ENCODE measurements at regions not wholly inside any gene's neighbourhood (a gene's known extent, or its start where the extent isn't known, plus 50 kb on each side); places are given as distances from the start of the nearest gene placed in this dataset.
"Not testable (repeated sequence)": the region's sequence is repeated elsewhere in the genome, so short reads cannot be mapped to it uniquely, and the experiment has no call there.

DNA sequence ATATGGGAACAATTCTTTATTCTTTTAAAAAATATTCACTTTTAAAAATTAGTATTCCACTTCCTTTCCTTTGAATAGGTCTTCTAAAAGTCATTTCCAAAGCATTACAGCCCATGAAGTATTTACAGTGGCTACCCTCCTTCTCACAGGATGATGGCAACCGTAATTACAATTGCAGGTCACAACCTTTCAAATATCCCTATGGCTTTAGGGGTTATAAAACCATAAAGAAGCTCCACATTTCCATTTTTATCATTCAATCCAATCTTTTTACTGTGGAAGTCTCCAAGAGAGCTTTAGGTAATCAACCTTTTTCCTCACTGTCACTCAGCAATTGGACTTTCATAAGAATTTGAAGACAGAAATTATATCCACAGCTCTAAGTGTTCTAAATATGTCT, 488.9 kb upstream of the CA10 start:
- TF ChIP-seq, protein P1, sequence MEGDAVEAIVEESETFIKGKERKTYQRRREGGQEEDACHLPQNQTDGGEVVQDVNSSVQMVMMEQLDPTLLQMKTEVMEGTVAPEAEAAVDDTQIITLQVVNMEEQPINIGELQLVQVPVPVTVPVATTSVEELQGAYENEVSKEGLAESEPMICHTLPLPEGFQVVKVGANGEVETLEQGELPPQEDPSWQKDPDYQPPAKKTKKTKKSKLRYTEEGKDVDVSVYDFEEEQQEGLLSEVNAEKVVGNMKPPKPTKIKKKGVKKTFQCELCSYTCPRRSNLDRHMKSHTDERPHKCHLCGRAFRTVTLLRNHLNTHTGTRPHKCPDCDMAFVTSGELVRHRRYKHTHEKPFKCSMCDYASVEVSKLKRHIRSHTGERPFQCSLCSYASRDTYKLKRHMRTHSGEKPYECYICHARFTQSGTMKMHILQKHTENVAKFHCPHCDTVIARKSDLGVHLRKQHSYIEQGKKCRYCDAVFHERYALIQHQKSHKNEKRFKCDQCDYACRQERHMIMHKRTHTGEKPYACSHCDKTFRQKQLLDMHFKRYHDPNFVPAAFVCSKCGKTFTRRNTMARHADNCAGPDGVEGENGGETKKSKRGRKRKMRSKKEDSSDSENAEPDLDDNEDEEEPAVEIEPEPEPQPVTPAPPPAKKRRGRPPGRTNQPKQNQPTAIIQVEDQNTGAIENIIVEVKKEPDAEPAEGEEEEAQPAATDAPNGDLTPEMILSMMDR (conservative IDR thresholded peaks at IDR 0.05; ENCODE audit: low read depth, low read length), result no peak
- DNase-seq (ENCODE audit: low read depth), result no peak
- no peak overlapping the region for H3K4me3 ChIP-seq (ENCODE audit: low read depth, low read length)

DNA sequence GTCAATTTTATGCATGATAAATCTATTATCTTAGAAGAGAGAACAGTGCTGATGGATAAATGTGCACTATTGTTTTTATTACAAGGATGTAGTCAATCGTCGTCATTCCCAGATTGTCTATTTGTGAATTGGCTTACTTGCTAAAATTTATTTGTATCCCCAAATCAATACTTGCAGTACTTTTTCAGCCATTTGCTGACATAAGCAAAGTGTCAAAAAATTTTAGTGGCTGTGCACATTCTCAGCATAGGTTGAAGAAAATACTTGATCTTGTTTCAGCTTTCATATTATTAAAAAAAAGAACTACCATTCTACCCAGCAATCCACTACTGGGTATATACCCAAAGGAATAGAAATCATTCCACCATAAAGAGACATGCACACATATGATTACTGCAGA, 477.9 kb upstream of the CA10 start:
- DNase-seq (ENCODE audit: low read depth), result no peak
- TF ChIP-seq, protein P1 (conservative IDR thresholded peaks at IDR 0.05; ENCODE audit: low read depth, low read length), result no peak
- no peak overlapping the region for H3K4me3 ChIP-seq (ENCODE audit: low read depth, low read length)

DNA sequence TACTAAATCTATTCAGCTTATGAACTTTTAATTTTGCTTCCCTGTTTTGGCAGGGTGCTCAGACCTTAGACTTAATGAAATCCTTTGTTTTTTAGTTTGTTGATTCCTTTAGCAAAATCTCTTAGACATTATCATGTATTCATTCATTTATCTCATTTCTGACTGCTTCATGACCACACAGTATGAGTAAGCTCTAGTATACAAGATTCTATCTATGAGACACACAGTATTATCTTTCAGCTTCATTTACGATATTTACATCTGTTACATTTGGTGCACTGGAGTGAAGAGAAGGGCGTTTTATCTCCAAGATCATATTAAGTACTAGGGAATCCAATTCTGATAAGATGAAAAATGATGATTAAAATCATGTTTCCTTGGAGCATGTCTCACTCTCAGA, 448.1 kb upstream of the CA10 start:
- no peak overlapping the region for H3K4me3 ChIP-seq (ENCODE audit: low read depth, low read length)
- TF ChIP-seq, protein P1 (conservative IDR thresholded peaks at IDR 0.05; ENCODE audit: low read depth, low read length), result no peak
- no peak for DNase-seq (ENCODE audit: low read depth)

DNA sequence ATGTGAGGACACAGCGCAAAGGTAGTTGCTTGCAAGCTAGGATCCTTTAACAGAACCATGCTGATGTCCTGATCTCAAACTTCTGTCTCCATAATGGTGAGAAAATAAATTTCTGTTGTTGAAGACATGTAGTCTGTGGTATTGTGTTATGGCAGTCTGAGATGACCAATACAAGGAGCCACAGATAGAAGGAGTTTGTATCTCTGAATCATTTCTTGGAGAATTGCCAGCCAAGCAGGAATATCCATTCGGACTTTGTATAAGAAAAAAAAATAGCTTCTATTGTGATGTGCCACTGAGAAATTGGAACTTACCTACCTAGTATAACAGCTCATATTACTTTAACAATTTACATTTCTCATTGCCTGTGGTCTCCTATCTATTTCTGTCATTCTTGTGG, 447.6 kb upstream of the CA10 start:
- TF ChIP-seq, protein P1 (conservative IDR thresholded peaks at IDR 0.05; ENCODE audit: low read depth, low read length), result no peak
- no peak overlapping the region for H3K4me3 ChIP-seq (ENCODE audit: low read depth, low read length)
- DNase-seq (ENCODE audit: low read depth), result peak; percentile 1

DNA sequence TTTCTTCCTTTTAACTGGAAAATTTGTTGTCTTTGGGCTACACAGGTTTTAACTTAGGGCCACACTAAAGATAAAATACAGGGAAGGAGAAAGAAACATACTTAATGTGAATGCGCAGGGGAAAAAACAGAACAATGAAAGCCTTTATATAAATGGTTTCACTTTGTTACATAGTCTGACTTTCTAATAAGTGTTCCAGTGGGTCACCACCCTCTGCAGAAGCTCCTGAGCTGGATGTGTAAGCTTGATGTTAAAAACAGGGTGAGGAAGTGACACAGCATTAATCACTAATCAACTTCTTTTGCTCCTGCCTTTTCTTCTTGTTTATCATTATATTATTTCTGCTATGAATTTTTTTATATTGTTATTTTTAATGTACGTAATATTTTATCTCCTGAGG, 445.6 kb upstream of the CA10 start:
- no peak overlapping the region for H3K4me3 ChIP-seq (ENCODE audit: low read depth, low read length)
- no peak for DNase-seq (ENCODE audit: low read depth)
- TF ChIP-seq, protein P1 (conservative IDR thresholded peaks at IDR 0.05; ENCODE audit: low read depth, low read length), result no peak

DNA sequence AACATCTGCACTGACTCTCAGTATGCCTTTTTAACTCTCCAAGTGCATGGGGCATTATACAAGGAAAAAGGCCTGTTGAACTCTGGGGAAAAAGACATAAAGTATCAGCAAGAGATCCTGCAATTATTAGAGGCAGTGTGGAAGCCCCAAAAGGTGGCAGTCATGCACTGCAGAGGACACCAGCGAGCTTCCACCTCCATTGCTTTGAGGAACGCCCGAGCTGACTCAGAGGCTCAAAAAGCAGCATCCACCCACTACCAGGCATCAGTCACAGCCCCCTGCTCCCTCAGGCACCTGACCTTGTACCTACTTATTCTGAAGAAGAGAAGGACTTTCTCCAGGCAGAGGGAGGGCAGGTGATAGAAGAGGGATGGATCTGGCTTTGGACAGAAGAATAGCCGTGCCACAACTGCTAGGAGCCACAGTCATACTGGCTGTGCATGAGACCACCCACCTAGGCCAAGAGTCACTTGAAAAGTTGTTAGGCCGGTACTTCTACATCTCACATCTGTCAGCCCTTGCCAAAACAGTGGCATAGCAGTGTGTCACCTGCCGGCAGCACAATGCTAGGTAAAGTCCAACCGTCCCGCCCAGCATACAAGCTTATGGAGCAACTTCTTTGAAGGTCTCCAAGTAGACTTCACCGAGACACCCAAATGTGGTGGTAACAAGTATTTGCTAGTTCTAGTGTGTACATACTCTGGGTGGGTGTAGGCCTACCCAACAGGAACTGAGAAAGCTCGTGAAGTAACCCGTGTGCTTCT, 439.1 kb upstream of the CA10 start:
- DNase-seq (ENCODE audit: low read depth); H3K4me3 ChIP-seq (ENCODE audit: low read depth, low read length): not testable (repeated sequence)

DNA sequence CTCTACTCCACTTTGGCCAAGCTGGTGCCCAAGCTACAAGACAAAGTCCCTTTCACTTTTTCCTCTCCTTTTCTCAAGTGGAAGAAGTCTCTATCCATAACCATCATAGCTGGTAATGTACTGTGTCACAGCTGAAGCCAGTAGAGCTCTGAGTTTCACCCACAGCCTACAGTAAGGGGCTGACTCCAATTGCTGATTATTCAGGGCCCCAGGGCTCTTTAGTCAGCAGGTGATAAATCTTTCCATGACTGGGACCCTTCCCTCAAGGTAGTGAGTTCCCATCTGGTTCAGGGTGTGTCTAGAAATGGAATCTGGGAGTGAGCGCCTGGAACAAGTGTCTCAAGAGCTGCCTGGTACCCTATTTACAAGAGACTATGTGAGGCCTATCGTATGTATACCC, 436.0 kb upstream of the CA10 start:
- TF ChIP-seq, protein P1 (conservative IDR thresholded peaks at IDR 0.05; ENCODE audit: low read depth, low read length), result no peak
- DNase-seq (ENCODE audit: low read depth), result no peak
- H3K4me3 ChIP-seq (ENCODE audit: low read depth, low read length), result no peak overlapping the region
